GM12865 (cell line): ENCODE measurements at regions not wholly inside any gene's neighbourhood (a gene's known extent, or its start where the extent isn't known, plus 50 kb on each side); places are given as distances from the start of the nearest gene placed in this dataset.
"Not testable (repeated sequence)": the region's sequence is repeated elsewhere in the genome, so short reads cannot be mapped to it uniquely, and the experiment has no call there.

Experiments
- DNase-seq: peaks from one replicate; pipeline ENCODE4 v3.0.0; 2010; ENCODE audit warnings: low read depth
- H3K4me3 ChIP-seq: 2 replicates; pipeline ENCODE4 v1.5.1; 2011; ENCODE audit warnings: mild to moderate bottlenecking, low read depth, low read length, control low read depth
- TF ChIP-seq, protein P1 (sequence below): IDR thresholded peaks from 2 replicates; pipeline ENCODE4 v1.5.1; 2011; ENCODE audit warnings: low read length, control low read depth, low read depth, inconsistent platforms; ENCODE audit not compliant: insufficient read depth; ENCODE audit errors: missing control alignments

DNA sequence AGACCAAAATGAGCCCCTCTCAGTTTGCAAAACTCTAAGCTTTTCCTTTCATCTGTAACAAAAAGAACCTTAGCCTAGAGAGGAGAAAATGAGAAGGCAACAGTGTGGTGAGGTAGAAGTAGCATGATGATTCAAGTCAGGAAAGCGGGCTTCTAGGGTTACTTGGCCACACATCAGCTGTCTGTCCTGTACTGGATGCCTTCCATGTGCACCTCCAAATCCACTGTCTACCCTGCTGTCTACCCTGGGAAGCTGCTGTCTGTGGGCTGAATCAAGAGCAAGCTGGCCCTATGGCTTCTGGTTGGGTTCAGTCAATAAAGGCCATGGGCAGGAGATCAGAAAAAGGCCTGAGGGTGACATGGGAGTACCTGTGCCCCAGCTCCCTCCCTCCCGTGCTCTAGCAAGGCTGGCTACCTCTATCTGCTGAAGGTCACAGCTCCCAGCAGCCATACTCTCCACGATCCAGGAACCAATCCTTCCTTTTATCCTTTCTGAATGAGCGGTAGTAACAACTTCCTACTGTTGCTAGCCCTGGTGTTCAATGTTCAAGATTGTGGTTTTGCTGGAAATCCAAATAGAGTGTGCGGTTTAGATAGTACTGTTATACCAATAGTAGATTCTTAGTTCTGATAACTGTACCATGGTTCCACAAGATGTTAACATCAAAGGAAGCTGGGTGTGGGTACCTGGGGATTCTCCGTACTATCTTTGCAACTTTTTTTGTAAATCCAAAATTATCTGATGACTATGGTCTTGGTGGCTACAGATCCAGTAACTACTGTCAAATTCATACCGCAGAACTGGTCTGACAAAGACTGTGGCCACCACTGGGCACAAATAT, 191.0 kb downstream of the ESM1 start:
- no peak overlapping the region for H3K4me3 ChIP-seq
- TF ChIP-seq, protein P1, sequence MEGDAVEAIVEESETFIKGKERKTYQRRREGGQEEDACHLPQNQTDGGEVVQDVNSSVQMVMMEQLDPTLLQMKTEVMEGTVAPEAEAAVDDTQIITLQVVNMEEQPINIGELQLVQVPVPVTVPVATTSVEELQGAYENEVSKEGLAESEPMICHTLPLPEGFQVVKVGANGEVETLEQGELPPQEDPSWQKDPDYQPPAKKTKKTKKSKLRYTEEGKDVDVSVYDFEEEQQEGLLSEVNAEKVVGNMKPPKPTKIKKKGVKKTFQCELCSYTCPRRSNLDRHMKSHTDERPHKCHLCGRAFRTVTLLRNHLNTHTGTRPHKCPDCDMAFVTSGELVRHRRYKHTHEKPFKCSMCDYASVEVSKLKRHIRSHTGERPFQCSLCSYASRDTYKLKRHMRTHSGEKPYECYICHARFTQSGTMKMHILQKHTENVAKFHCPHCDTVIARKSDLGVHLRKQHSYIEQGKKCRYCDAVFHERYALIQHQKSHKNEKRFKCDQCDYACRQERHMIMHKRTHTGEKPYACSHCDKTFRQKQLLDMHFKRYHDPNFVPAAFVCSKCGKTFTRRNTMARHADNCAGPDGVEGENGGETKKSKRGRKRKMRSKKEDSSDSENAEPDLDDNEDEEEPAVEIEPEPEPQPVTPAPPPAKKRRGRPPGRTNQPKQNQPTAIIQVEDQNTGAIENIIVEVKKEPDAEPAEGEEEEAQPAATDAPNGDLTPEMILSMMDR: no peak
- no peak for DNase-seq

DNA sequence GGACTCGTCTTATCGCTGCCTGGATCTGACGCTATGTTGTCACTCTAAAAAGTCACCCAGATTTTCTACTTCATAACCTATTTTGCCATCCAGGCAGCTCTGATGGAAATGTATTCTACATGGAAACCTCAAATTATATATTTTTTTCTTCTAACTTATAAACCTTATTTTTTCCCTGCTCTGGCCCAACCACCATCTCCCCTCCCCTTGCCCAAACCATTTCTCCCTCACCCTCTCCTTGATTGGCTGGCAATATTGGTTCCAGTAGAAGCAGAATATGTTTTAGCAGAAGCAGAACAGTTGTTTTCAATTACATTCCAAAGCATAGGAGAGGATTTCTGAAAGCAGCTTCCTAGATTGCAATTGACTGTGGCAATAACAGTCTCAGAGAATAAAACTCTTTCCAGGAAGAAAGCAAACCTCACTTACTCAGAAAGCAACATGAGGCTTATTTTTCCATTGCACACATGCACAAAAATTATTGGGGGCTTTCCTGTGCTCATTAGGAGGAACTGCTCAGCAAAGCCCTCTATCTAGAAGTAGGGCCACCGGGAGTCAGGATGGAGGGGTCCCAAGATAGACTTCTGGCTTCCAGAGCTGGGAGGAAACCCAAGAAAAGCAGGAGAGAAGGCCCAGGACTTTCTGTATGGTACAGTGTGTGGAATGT, 191.8 kb downstream of the ESM1 start:
- TF ChIP-seq, protein P1: no peak
- no peak overlapping the region for H3K4me3 ChIP-seq
- no peak for DNase-seq

DNA sequence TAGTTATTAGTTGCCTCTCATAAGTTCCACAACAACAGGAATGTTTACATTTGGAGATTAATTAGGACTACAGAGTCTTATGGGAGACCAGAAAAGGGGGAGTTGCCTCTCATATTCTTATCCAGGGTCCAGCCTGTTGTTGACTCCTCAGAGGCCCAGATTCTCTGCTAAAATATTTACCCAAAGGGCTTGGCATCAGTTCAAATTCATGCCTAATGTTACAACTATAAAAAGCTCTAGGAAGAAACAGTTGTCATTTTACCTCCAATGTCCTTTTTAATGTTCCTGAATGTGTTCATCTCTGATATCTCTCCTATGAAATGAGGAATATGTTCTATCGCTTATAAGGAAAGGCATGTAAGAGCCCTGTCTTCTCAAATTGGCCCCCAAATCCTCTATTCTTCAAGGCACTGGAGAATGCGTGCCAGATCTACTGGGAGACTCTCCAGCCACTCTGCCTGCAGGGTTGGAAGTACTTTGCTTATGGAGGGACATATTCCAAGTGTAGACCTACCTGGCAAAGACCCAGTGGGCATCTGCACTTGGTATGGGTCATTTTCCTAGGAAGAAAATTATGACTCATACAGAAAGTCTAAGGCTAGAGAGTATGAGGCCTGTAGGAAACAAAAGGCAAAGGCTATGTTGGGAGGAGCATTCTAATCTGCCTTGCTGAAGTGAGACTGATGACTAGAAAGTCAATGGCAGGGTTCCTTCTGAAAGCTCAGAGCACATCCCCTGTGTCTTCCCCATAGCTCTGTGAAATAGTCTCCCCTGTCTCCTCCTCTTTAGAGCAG, 192.6 kb downstream of the ESM1 start:
- H3K4me3 ChIP-seq: no peak overlapping the region
- no peak for DNase-seq
- TF ChIP-seq, protein P1: no peak

DNA sequence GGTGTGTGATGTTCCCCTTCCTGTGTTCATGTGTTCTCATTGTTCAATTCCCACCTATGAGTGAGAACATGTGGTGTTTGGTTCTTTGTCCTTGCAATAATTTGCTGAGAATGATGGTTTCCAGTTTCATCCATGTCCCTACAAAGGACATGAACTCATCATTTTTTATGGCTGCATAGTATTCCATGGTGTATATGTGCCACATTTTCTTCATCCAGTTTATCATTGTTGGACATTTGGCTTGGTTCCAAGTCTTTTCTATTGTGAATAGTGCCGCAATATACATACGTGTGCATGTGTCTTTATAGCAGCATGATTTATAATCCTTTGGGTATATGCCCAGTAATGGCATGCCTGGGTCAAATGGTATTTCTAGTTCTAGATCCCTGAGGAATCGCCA, 197.5 kb downstream of the ESM1 start:
- not testable (repeated sequence) for H3K4me3 ChIP-seq, DNase-seq

DNA sequence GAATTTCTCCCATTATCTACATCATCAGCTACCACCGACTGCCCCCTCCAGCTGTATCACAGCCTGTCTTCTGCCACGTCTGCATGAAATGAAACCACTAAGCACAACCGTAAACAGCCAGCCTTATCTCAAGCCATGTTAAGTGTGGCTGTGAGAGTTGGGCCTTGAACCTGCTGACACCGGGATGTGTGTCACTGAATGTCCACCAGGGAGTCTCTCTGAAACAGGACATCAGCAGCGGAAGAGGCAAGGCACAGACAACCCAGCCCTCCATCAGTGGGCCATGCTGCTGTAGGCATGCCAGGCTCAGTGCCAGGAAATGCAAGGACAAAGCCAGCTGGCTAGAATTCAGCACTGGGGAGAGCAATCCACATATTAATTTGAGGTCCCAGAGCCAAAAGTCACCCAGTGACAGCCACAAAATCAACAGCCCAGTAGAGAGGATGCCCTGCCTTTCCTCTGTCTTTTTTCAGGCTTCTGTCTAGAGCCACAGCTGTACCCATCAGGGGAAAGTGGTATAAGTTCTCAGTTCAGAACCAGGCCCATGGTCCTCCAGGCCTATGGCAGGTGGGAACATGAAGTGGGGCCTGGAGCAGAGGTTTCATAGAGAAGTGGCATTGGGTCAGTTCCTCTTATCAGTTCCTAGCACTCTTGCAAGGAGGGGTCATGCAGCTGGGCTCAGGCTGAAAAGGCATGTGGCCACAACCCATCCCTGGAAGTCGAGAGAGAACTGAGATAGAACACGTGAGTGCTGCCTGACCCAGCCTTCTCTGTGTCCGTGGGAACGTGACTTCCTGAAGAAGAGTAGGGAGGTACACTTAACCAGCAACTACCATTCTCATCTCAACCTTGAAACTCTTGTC, 199.4 kb downstream of the ESM1 start:
- DNase-seq: peak; percentile 67
- TF ChIP-seq, protein P1: no peak
- no peak overlapping the region for H3K4me3 ChIP-seq

DNA sequence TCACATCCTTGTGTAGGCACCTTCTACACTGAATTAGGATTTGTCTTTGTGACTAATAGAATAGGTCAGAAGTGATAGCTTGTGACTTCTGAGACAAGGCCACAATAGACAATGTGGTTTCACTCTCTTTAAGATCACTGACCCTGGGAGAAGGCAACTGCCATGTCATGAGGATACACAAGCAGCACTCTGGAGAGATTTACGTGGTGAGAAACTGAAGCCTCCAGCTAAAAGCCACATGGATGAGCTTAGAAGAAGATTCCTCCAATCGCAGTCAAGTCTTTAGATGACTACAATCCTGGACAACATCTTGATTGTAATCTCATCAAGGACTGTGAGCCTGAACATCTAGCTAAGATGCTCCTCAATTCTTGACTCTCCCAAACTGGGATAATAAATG, 206.6 kb downstream of the ESM1 start:
- TF ChIP-seq, protein P1: no peak

More for the DNA sequence above, 206.6 kb downstream of the ESM1 start:
- DNase-seq: no peak
- H3K4me3 ChIP-seq: no peak overlapping the region
